ENCODE measurements at regions not wholly inside any gene's neighbourhood (a gene's known extent, or its start where the extent isn't known, plus 50 kb on each side); places are given as distances from the start of the nearest gene placed in this dataset.
A peak's percentile ranks its signal among the peaks of the same experiment; 100 is the strongest.

- TF ChIP-seq MAFK (IDR thresholded peaks at IDR 0.05; ENCODE audit: low read depth, low read length) (peak; percentile 81), MAZ (IDR thresholded peaks at IDR 0.05; ENCODE audit: borderline replicate concordance, low read depth, low read length) (no peak)
- no peak overlapping the region for H3K14ac ChIP-seq (replicated peaks; ENCODE audit: low read depth, low read length)
- no TSS peak for BruUV-seq (replicated peaks)
- in situ Hi-C loops (cut with MboI; ENCODE audit: low sequenced_read_pairs) (no loop called here), dilution Hi-C loops (cut with HindIII; ENCODE audit: low sequenced_read_pairs, unreplicated experiment) (no loop called here), intact Hi-C loops (cut with micrococcal nuclease) (no loop called here)
- H3K4me3 ChIP-seq (ENCODE audit: insufficient read depth, low read depth, low read length) = no peak overlapping the region
- no peaks in the 10 kb centered on the region for H3K27me3 ChIP-seq (ENCODE audit: control insufficient read depth, insufficient read depth, low read length)
- H4K91ac ChIP-seq (ENCODE audit: insufficient read depth, low read depth, low read length) = no peak overlapping the region
- ATAC-seq (ENCODE audit: low read depth) (no peak), DNase-seq (no peak)
- no peak overlapping the region for H4K5ac ChIP-seq (ENCODE audit: low read depth, low read length)
- no peaks in the 10 kb centered on the region for H3K79me1 ChIP-seq (ENCODE audit: low read depth in 1 of 2, low read length in 2 of 2)
- no peak overlapping the region for H4K8ac ChIP-seq (ENCODE audit: low read depth in 2 of 2, low read length in 2 of 2)
- H3K9me1 ChIP-seq (ENCODE audit: insufficient read depth, low read length) = no peaks in the 10 kb centered on the region
- no peaks in the 10 kb centered on the region for H3K36me3 ChIP-seq (ENCODE audit: control insufficient read depth, insufficient read depth, low read length)
- no peak overlapping the region for H2AK5ac ChIP-seq (ENCODE audit: low read depth, low read length)
- no peak overlapping the region for H2BK20ac ChIP-seq (ENCODE audit: low read depth, low read length)
- H2BK120ac ChIP-seq (ENCODE audit: low read depth, low read length) = no peak overlapping the region
- H3K4ac ChIP-seq (ENCODE audit: low read depth, low read length) = no peak overlapping the region
- CTCF ChIA-PET = no interaction called here
- POLR2A ChIA-PET (ENCODE audit: unreplicated experiment) = no interaction called here
- no peak overlapping the region for H3K23ac ChIP-seq (ENCODE audit: low read depth, low read length)
- H3K9me3 ChIP-seq (ENCODE audit: control insufficient read depth, insufficient read depth, low read length) = no peaks in the 10 kb centered on the region
- no peak overlapping the region for H2BK5ac ChIP-seq (ENCODE audit: low read depth, low read length, poor library complexity, severe bottlenecking)
- no peak overlapping the region for H3K9ac ChIP-seq (ENCODE audit: low read depth, low read length)
- no peak overlapping the region for H3K4me2 ChIP-seq (ENCODE audit: low read depth, low read length)
- H2AK9ac ChIP-seq (replicated peaks; ENCODE audit: low read depth, low read length, poor library complexity) = no peak overlapping the region
- H4K20me1 ChIP-seq (ENCODE audit: insufficient read depth, low read length) = no peaks in the 10 kb centered on the region
- no peak overlapping the region for H3K18ac ChIP-seq (ENCODE audit: low read depth, low read length)
- H2BK15ac ChIP-seq (ENCODE audit: low read depth, low read length) = no peak overlapping the region
- no peak overlapping the region for H3K56ac ChIP-seq (ENCODE audit: extremely low read depth, insufficient read depth, low read length)
- H2AFZ ChIP-seq (replicated peaks; ENCODE audit: low read length, poor library complexity) = no peak overlapping the region
- H3K4me1 ChIP-seq (ENCODE audit: control insufficient read depth, insufficient read depth, low read length) = no peaks in the 10 kb centered on the region
- no peak overlapping the region for H3K27ac ChIP-seq (ENCODE audit: insufficient read depth, low read length)
Observed at GRCh38 chr1:83779565-83779964, 219.4 kb downstream of the TTLL7 start.
